Loucy (cell line): ENCODE measurements at regions not wholly inside any gene's neighbourhood (a gene's known extent, or its start where the extent isn't known, plus 50 kb on each side); places are given as distances from the start of the nearest gene placed in this dataset.

ENCODE experiments used
- H2AFZ ChIP-seq: fragments of 200-600 bp; sonication (generic); 2 replicates; pipeline ENCODE4 v1.6.0; 2016; ENCODE audit warnings: antibody characterized with exemption, mild to moderate bottlenecking, low read length, moderate library complexity
- H3F3A ChIP-seq: fragments of 200-600 bp; 2 replicates; pipeline ENCODE4 v1.6.0; 2016; ENCODE audit warnings: antibody characterized with exemption, low read depth, mild to moderate bottlenecking
- H3K27me3 ChIP-seq: fragments of 200-600 bp; sonication (generic); 2 replicates; pipeline ENCODE4 v1.6.1; 2014; ENCODE audit warnings: low read length, mild to moderate bottlenecking; ENCODE audit not compliant: insufficient read depth, poor library complexity, severe bottlenecking
- H3K36me3 ChIP-seq: fragments of 200-600 bp; sonication (generic); 2 replicates; pipeline ENCODE4 v1.6.1; 2016; ENCODE audit warnings: low read length; ENCODE audit not compliant: insufficient read depth
- H3K4me1 ChIP-seq: fragments of 200-600 bp; sonication (generic); 2 replicates; pipeline ENCODE4 v1.5.1; 2014; ENCODE audit warnings: low read length, mild to moderate bottlenecking; ENCODE audit not compliant: insufficient read depth, poor library complexity, severe bottlenecking
- H3K4me2 ChIP-seq: fragments of 200-600 bp; sonication (generic); 2 replicates; pipeline ENCODE4 v1.6.0; 2014; ENCODE audit warnings: antibody characterized with exemption, low read length, low read depth, mild to moderate bottlenecking; ENCODE audit not compliant: poor library complexity, severe bottlenecking
- H3K4me3 ChIP-seq: fragments of 200-600 bp; sonication (generic); 2 replicates; pipeline ENCODE4 v1.5.1; 2014; ENCODE audit warnings: low read length, mild to moderate bottlenecking, mixed read lengths; ENCODE audit not compliant: poor library complexity, severe bottlenecking
- H3K79me2 ChIP-seq: fragments of 200-600 bp; sonication (generic); 2 replicates; pipeline ENCODE4 v1.6.1; 2014; ENCODE audit warnings: low read length; ENCODE audit not compliant: insufficient read depth
- H3K9ac ChIP-seq: fragments of 200-600 bp; sonication (generic); 2 replicates; pipeline ENCODE4 v1.6.0; 2014; ENCODE audit warnings: mild to moderate bottlenecking, low read depth, low read length, moderate library complexity; ENCODE audit not compliant: poor library complexity, severe bottlenecking
- H3K9me2 ChIP-seq: fragments of 200-600 bp; sonication (generic); replicated peaks from 2 replicates; pipeline ENCODE4 v1.6.1; 2016; ENCODE audit warnings: low read depth, low read length, mixed read lengths
- H3K9me3 ChIP-seq: fragments of 200-600 bp; sonication (generic); 2 replicates; pipeline ENCODE4 v1.6.1; 2014; ENCODE audit warnings: mild to moderate bottlenecking, antibody characterized with exemption, low read length, low read depth; ENCODE audit not compliant: insufficient read depth
- H4K20me1 ChIP-seq: fragments of 200-600 bp; sonication (generic); 2 replicates; pipeline ENCODE4 v1.6.0; 2014; ENCODE audit warnings: antibody characterized with exemption, low read length, mild to moderate bottlenecking; ENCODE audit not compliant: insufficient read depth, poor library complexity, severe bottlenecking
- EZH2phosphoT487 ChIP-seq: fragments of 200-600 bp; IDR thresholded peaks from 2 replicates; pipeline ENCODE4 v1.6.1; 2018; ENCODE audit warnings: antibody characterized with exemption, mild to moderate bottlenecking, moderate library complexity, borderline replicate concordance
- TF ChIP-seq, protein P1 (sequence below): fragments of 200-600 bp; sonication (generic); conservative IDR thresholded peaks from 2 replicates; pipeline ENCODE4 v1.5.1; 2014; ENCODE audit warnings: mild to moderate bottlenecking, antibody characterized with exemption, low read length

DNA sequence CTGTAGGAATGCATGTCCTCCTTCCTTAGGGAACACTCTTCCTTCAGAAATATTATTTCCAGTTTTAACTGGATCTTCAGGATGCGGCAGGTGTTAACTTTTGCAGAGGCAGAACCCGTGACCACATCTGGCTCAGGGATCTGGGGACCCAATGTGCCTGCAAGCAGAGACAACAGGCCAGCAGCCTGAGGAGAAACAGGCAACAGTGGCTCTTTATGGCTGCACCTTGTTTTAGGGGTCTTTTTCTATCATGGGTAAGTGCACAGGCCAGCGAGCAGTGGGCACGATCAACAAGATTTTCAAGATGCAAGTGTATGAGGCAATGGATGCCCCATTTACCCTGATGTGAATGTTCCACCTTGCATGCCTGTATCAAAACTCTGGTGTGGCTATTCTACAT is 497.5 kb upstream of the KLF6 start:
- Histone ChIP-seq H3F3A (no peaks in the 10 kb centered on the region), H3K9ac (no peak overlapping the region), H3K79me2 (no peaks in the 10 kb centered on the region), H3K4me3 (no peak overlapping the region), H3K9me3 (no peaks in the 10 kb centered on the region), H4K20me1 (no peaks in the 10 kb centered on the region), H3K27me3 (no peaks in the 10 kb centered on the region), H2AFZ (no peak overlapping the region), H3K9me2 (no peaks in the 10 kb centered on the region), H3K4me2 (no peak overlapping the region), H3K36me3 (no peaks in the 10 kb centered on the region), H3K4me1 (no peaks in the 10 kb centered on the region)
- no peak for TF ChIP-seq EZH2phosphoT487
- TF ChIP-seq, protein P1, sequence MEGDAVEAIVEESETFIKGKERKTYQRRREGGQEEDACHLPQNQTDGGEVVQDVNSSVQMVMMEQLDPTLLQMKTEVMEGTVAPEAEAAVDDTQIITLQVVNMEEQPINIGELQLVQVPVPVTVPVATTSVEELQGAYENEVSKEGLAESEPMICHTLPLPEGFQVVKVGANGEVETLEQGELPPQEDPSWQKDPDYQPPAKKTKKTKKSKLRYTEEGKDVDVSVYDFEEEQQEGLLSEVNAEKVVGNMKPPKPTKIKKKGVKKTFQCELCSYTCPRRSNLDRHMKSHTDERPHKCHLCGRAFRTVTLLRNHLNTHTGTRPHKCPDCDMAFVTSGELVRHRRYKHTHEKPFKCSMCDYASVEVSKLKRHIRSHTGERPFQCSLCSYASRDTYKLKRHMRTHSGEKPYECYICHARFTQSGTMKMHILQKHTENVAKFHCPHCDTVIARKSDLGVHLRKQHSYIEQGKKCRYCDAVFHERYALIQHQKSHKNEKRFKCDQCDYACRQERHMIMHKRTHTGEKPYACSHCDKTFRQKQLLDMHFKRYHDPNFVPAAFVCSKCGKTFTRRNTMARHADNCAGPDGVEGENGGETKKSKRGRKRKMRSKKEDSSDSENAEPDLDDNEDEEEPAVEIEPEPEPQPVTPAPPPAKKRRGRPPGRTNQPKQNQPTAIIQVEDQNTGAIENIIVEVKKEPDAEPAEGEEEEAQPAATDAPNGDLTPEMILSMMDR, result no peak

- no peaks in the 10 kb centered on the region for H3K4me1 ChIP-seq
- H3K9me3 ChIP-seq, result no peaks in the 10 kb centered on the region
- no peaks in the 10 kb centered on the region for H3K36me3 ChIP-seq
- H3K9ac ChIP-seq, result no peak overlapping the region
- no peak overlapping the region for H3K4me2 ChIP-seq
- no peak overlapping the region for H3K4me3 ChIP-seq
- no peaks in the 10 kb centered on the region for H3F3A ChIP-seq
- no peaks in the 10 kb centered on the region for H4K20me1 ChIP-seq
- no peaks in the 10 kb centered on the region for H3K79me2 ChIP-seq
- no peaks in the 10 kb centered on the region for H3K9me2 ChIP-seq
- no peaks in the 10 kb centered on the region for H3K27me3 ChIP-seq
- H2AFZ ChIP-seq, result no peak overlapping the region
- no peak for TF ChIP-seq EZH2phosphoT487
- TF ChIP-seq, protein P1, result no peak
Observed at GRCh38 chr10:4281190-4281825, 496.3 kb upstream of the KLF6 start.

GRCh38 chr10:4280461-4281189 is 495.6 kb upstream of the KLF6 start:
- H4K20me1 ChIP-seq, result no peaks in the 10 kb centered on the region
- H2AFZ ChIP-seq, result no peak overlapping the region
- no peaks in the 10 kb centered on the region for H3K79me2 ChIP-seq
- H3K9ac ChIP-seq, result no peak overlapping the region
- H3K36me3 ChIP-seq, result no peaks in the 10 kb centered on the region
- H3K27me3 ChIP-seq, result no peaks in the 10 kb centered on the region
- H3K9me3 ChIP-seq, result no peaks in the 10 kb centered on the region
- H3K4me3 ChIP-seq, result no peak overlapping the region
- H3K9me2 ChIP-seq, result no peaks in the 10 kb centered on the region
- no peaks in the 10 kb centered on the region for H3K4me1 ChIP-seq
- TF ChIP-seq, protein P1, result no peak
- no peak for TF ChIP-seq EZH2phosphoT487
- no peaks in the 10 kb centered on the region for H3F3A ChIP-seq
- no peak overlapping the region for H3K4me2 ChIP-seq
